ENCODE measurements at regions not wholly inside any gene's neighbourhood (a gene's known extent, or its start where the extent isn't known, plus 50 kb on each side); places are given as distances from the start of the nearest gene placed in this dataset.

GRCh38 chr13:62130062-62130970, 714.7 kb upstream of the PCDH20 start:
- H3K27me3 ChIP-seq: no peaks in the 10 kb centered on the region
- H3K36me3 ChIP-seq: no peaks in the 10 kb centered on the region
- intact Hi-C loops (cut with DNase I): no loop called here
- no peak for FAIRE-seq
- no peak overlapping the region for H3K4me3 ChIP-seq
- no peak for ATAC-seq
- no peaks in the 10 kb centered on the region for H3K4me1 ChIP-seq
- WGBS, 2 donors: 46 to 56% methylated on average over 5 of the region's 5 CpGs
- DNase-seq: no peak
- no peaks in the 10 kb centered on the region for H3K9me3 ChIP-seq
- TF ChIP-seq, protein P1, sequence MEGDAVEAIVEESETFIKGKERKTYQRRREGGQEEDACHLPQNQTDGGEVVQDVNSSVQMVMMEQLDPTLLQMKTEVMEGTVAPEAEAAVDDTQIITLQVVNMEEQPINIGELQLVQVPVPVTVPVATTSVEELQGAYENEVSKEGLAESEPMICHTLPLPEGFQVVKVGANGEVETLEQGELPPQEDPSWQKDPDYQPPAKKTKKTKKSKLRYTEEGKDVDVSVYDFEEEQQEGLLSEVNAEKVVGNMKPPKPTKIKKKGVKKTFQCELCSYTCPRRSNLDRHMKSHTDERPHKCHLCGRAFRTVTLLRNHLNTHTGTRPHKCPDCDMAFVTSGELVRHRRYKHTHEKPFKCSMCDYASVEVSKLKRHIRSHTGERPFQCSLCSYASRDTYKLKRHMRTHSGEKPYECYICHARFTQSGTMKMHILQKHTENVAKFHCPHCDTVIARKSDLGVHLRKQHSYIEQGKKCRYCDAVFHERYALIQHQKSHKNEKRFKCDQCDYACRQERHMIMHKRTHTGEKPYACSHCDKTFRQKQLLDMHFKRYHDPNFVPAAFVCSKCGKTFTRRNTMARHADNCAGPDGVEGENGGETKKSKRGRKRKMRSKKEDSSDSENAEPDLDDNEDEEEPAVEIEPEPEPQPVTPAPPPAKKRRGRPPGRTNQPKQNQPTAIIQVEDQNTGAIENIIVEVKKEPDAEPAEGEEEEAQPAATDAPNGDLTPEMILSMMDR (IDR thresholded peaks at IDR 0.05): no peak
- H3K27ac ChIP-seq: no peak overlapping the region

DNA sequence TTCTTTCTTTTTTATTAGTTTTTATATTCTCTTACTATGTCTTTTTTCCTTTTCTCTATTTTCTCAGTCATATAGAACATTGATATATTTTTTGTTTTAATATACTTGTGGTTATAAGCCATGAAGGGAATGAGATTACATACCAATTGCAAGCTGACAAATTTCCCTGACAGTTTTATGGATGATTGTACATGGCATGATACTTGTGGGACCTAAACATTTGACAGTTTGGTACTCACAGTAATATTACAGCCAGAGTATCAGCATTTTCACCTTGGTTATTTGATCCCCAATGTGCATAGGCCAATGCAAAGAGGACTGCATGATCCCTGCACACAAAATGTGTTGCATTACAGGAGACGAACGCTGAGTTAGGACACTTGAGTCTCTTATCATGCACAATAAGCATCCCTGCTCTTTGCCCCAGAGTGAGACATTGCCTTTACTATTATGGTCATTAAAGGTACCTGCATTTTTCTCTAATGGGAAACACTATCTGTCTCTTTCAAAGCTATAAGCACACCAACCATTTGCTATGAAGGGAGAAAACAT, 713.4 kb upstream of the PCDH20 start:
- whole genome bisulfite sequencing, 2 donors: 33 to 35% methylated on average over 2 of the region's 2 CpGs
- Histone ChIP-seq H3K4me1 (no peaks in the 10 kb centered on the region), H3K36me3 (no peaks in the 10 kb centered on the region), H3K27me3 (no peaks in the 10 kb centered on the region), H3K27ac (no peak overlapping the region), H3K4me3 (no peak overlapping the region), H3K9me3 (no peaks in the 10 kb centered on the region)
- FAIRE-seq: no peak
- no peak for DNase-seq
- ATAC-seq: no peak
- TF ChIP-seq, protein P1 (IDR thresholded peaks at IDR 0.05): no peak
- intact Hi-C loops (cut with DNase I): no loop called here

DNA sequence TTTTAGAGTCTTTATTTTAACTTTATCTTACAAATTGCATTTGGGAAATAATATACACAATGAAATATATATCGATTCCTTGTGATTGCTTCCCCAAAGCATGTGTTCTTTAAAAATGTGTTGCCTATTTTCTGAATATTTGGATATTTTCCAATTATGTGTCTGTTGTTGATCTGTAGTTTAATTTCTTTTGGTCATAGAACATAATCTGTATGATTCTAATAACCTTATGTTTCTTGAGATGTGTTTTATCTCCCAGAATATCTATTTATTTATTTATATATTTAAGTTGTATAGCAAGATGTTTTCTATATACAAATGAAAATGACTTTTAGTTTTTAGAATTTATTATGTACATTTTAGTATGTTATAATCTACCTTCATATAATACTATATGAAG, 710.8 kb upstream of the PCDH20 start:
- ATAC-seq (no peak), FAIRE-seq (peak; percentile 9), DNase-seq (no peak)
- Histone ChIP-seq H3K4me1 (no peaks in the 10 kb centered on the region), H3K9me3 (no peaks in the 10 kb centered on the region), H3K4me3 (no peak overlapping the region), H3K27ac (no peak overlapping the region), H3K36me3 (no peaks in the 10 kb centered on the region), H3K27me3 (no peaks in the 10 kb centered on the region)
- 91 to 100% methylated on average over 1 of the region's 1 CpG for WGBS, 2 donors
- intact Hi-C loops (cut with DNase I): no loop called here
- TF ChIP-seq, protein P1 (IDR thresholded peaks at IDR 0.05): no peak

DNA sequence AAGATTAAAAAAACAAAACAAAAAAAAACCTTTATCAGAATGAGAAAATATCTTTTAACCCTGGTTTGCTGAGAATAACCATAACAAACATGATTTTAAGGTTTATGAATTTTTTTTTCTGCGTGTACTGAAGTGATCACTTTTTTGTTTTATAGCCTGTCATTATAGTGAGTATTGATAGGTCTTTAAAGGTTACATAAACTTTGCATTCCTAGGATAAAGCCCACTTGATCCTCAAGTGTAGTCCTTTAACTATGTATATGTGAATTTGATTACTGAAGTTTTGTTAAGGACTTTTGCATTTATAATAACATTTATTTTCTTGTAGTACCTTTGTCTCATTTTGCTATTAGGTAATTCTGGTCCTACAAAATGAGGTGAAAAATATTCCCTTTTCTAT, 709.8 kb upstream of the PCDH20 start:
- H3K36me3 ChIP-seq: no peaks in the 10 kb centered on the region
- intact Hi-C loops (cut with DNase I): no loop called here
- no peak for FAIRE-seq
- no peak overlapping the region for H3K27ac ChIP-seq
- no peaks in the 10 kb centered on the region for H3K9me3 ChIP-seq
- no peak for DNase-seq
- no peak overlapping the region for H3K4me3 ChIP-seq
- 59 to 71% methylated on average over 1 of the region's 1 CpG for WGBS, 2 donors
- no peaks in the 10 kb centered on the region for H3K27me3 ChIP-seq
- ATAC-seq: no peak
- no peaks in the 10 kb centered on the region for H3K4me1 ChIP-seq
- TF ChIP-seq, protein P1 (IDR thresholded peaks at IDR 0.05): no peak

DNA sequence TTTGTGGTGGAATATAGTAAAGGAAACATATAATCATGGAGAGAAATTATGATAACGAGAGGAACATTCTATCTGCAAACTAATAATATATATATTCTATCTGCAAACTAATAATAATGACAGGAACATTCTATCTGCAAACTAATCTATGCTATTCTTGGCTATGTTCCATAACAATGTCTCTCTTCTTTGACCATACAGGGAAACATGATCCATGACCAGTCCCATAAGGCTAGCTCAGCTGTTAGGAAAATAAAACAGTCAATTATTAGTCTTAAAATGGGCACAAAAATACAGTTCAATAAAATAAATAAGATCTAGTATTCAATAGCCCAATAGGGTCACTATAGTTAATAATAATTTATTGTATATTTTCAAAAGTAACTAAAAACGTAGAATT, 707.8 kb upstream of the PCDH20 start:
- H3K27me3 ChIP-seq: no peaks in the 10 kb centered on the region
- no peak overlapping the region for H3K27ac ChIP-seq
- no peaks in the 10 kb centered on the region for H3K4me1 ChIP-seq
- TF ChIP-seq, protein P1 (IDR thresholded peaks at IDR 0.05): no peak
- 56 to 57% methylated on average over 2 of the region's 2 CpGs for WGBS, 2 donors
- intact Hi-C loops (cut with DNase I): no loop called here
- DNase-seq: no peak
- no peak for ATAC-seq
- no peak overlapping the region for H3K4me3 ChIP-seq
- H3K36me3 ChIP-seq: no peaks in the 10 kb centered on the region
- no peak for FAIRE-seq
- H3K9me3 ChIP-seq: no peaks in the 10 kb centered on the region

Measured in pancreas (tissue), 10 donors.